B cell (primary cell): ENCODE measurements at regions not wholly inside any gene's neighbourhood (a gene's known extent, or its start where the extent isn't known, plus 50 kb on each side); places are given as distances from the start of the nearest gene placed in this dataset.

Experiments
- ATAC-seq: fragments of 200-7000 bp; cut with Tn5 transposase; one replicate; pipeline ENCODE4 v1.10.0; 2021; ENCODE audit warnings: low read depth, mild to moderate bottlenecking, moderate number of reproducible peaks, moderate library complexity
- CTCF ChIA-PET: fragments of 350-600 bp; sonication (Branson Sonifier 250); formaldehyde crosslinking; loops from one replicate; lab custom pipeline; 2021; ENCODE audit warnings: antibody characterized with exemption, inconsistent platforms; lab: Charles Lee
- POLR2A ChIA-PET: fragments of 350-600 bp; sonication (Branson Sonifier 250); formaldehyde crosslinking; loops from one replicate; lab custom pipeline; 2021; ENCODE audit warnings: antibody characterized with exemption; lab: Charles Lee
- DNase-seq: peaks from one replicate; pipeline ENCODE4 v3.0.0; 2013
- H2AFZ ChIP-seq: 2 replicates; pipeline ENCODE4 v1.6.1; 2012; ENCODE audit warnings: mild to moderate bottlenecking, low read depth, low read length; ENCODE audit not compliant: insufficient read depth, poor library complexity, severe bottlenecking
- H3K27ac ChIP-seq, 2 donors: 1 replicate in 1 of 2; 2 replicates in 1 of 2; pipeline ENCODE4 v1.5.1; 2012 to 2013; ENCODE audit warnings: low read length in 2 of 2, mild to moderate bottlenecking in 2 of 2, moderate library complexity in 1 of 2
- H3K27me3 ChIP-seq, 4 experiments: fragments of 200-600 bp in 1 of 4; sonication (generic) in 1 of 4; replicated peaks in 1 of 4; 1 replicate in 2 of 4; 2 replicates in 2 of 4; pipeline versions ENCODE4 v1.6.1 to v1.7.0; 2013 to 2016; ENCODE audit warnings: low read length in 3 of 4, mild to moderate bottlenecking in 2 of 4, mixed read lengths in 1 of 4, moderate library complexity in 1 of 4; ENCODE audit not compliant: insufficient read depth in 4 of 4, control insufficient read depth in 3 of 4; ENCODE audit errors: control extremely low read depth in 1 of 4
- H3K36me3 ChIP-seq, 2 experiments: replicated peaks in 1 of 2; 1 replicate in 1 of 2; 2 replicates in 1 of 2; pipeline versions ENCODE4 v1.6.1 to v1.7.1; 2013; ENCODE audit warnings: low read length in 1 of 2; ENCODE audit not compliant: insufficient read depth in 2 of 2, control insufficient read depth in 1 of 2; ENCODE audit errors: control extremely low read depth in 1 of 2, extremely low read depth in 1 of 2
- H3K4me1 ChIP-seq, 2 donors: fragments of 200-600 bp in 1 of 2; sonication (generic) in 1 of 2; 1 replicate in 1 of 2; 2 replicates in 1 of 2; pipeline versions ENCODE4 v1.5.1 to v1.6.1; 2013 to 2017; ENCODE audit warnings: low read length in 2 of 2; ENCODE audit not compliant: control insufficient read depth in 2 of 2, insufficient read depth in 2 of 2
- H3K4me2 ChIP-seq: replicated peaks from 2 replicates; pipeline ENCODE3; 2012; ENCODE audit warnings: mild to moderate bottlenecking, low read depth, low read length; ENCODE audit not compliant: poor library complexity, severe bottlenecking
- H3K4me3 ChIP-seq, 5 experiments: fragments of 200-600 bp in 1 of 5; sonication (generic) in 1 of 5; 1 replicate in 3 of 5; 2 replicates in 2 of 5; pipeline versions ENCODE4 v1.5.1 to v1.7.0; 2011 to 2016; ENCODE audit warnings: low read length in 4 of 5, mild to moderate bottlenecking in 4 of 5, low read depth in 2 of 5, control low read depth in 1 of 5, moderate library complexity in 1 of 5; ENCODE audit not compliant: insufficient read depth in 1 of 5; ENCODE audit errors: control extremely low read depth in 1 of 5, extremely low read depth in 1 of 5
- H3K79me2 ChIP-seq: fragments of 200-600 bp; sonication (generic); one replicate; pipeline ENCODE4 v1.6.0; 2016; ENCODE audit warnings: low read length; ENCODE audit not compliant: control insufficient read depth, insufficient read depth
- H3K9ac ChIP-seq: fragments of 200-600 bp; sonication (generic); 2 replicates; pipeline ENCODE4 v1.6.1; 2017; ENCODE audit warnings: mild to moderate bottlenecking, low read length, moderate library complexity
- H3K9me3 ChIP-seq, 3 donors: one replicate each; pipeline versions ENCODE4 v1.6.1 to v1.7.1; 2013; ENCODE audit warnings: low read length in 2 of 3; ENCODE audit not compliant: control insufficient read depth in 2 of 3, insufficient read depth in 1 of 3; ENCODE audit errors: control extremely low read depth in 1 of 3
- H4K20me1 ChIP-seq: 2 replicates; pipeline ENCODE4 v1.6.0; 2012; ENCODE audit warnings: mild to moderate bottlenecking, low read length; ENCODE audit not compliant: insufficient read depth, control insufficient read depth, poor library complexity, severe bottlenecking
- H3K27ac Mint-ChIP-seq: one replicate; pipeline ENCODE4 v1.8.0; 2021; ENCODE audit warnings: mixed read lengths
- H3K27me3 Mint-ChIP-seq: one replicate; pipeline ENCODE4 v1.8.0; 2021; ENCODE audit warnings: mixed read lengths
- H3K4me1 Mint-ChIP-seq: one replicate; pipeline ENCODE4 v1.8.0; 2021; ENCODE audit warnings: mixed read lengths
- H3K4me3 Mint-ChIP-seq: one replicate; pipeline ENCODE4 v1.8.0; 2021; ENCODE audit warnings: mixed read lengths
- H3K9me3 Mint-ChIP-seq: one replicate; pipeline ENCODE4 v1.8.0; 2022; ENCODE audit warnings: mixed read lengths; ENCODE audit not compliant: insufficient read depth
- CTCF ChIP-seq: fragments of 200-600 bp; IDR thresholded peaks from one replicate; pipeline ENCODE4 v1.8.0; 2022; ENCODE audit warnings: antibody characterized with exemption, mild to moderate bottlenecking
- EZH2 ChIP-seq: IDR thresholded peaks from 2 replicates; pipeline ENCODE4 v1.6.1; 2012; ENCODE audit warnings: borderline replicate concordance, low read depth, mild to moderate bottlenecking, moderate library complexity, low read length; ENCODE audit not compliant: insufficient read depth, poor library complexity, severe bottlenecking
- WGBS: methylation state at CpG from one replicate; pipeline ENCODE4 v1.1.5; 2013; ENCODE audit warnings: missing lambda C conversion rate; ENCODE audit not compliant: insufficient coverage; 5-methylcytosine and 5-hydroxymethylcytosine counted together
- intact Hi-C: fragments of 100-400 bp; cut with micrococcal nuclease; formaldehyde crosslinking; loops from one replicate; pipeline ENCODE4 v1.10.0; 2022

DNA sequence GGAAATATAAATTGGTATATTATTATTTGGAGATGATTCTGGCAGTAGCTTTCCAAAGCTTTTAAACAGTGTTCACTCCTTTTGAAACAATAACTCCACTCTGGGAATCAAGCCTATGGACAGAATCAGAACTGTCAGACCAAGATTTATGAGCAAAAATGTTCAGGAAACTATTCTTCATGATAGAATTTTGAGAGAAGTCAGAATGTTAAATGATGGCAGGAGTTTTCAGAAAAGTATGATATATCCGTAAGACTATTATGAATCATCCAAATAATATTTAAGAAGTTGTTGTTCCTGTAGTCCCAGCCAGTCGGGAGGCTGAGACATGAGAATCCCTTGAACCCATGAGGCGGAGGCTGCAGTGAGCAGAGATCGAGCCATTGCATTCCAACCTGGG, 50.5 kb upstream of the ADGRG2 start:
- Mint-ChIP-seq H3K9me3 (no peaks in the 10 kb centered on the region), H3K27ac (no peak overlapping the region), H3K4me1 (no peaks in the 10 kb centered on the region), H3K4me3 (no peak overlapping the region), H3K27me3 (no peaks in the 10 kb centered on the region)
- no peak for TF ChIP-seq EZH2
- TF ChIP-seq CTCF: no peak
- Histone ChIP-seq H3K4me2 (no peak overlapping the region), H3K79me2 (no peaks in the 10 kb centered on the region), H3K27ac (no peak overlapping the region), H3K9me3 (no peaks in the 10 kb centered on the region), H3K4me1 (no peaks in the 10 kb centered on the region), H3K36me3 (no peaks in the 10 kb centered on the region), H3K27me3 (no peaks in the 10 kb centered on the region), H3K9ac (no peak overlapping the region), H3K4me3 (no peak overlapping the region), H4K20me1 (no peaks in the 10 kb centered on the region), H2AFZ (no peak overlapping the region)
- ChIA-PET POLR2A (no interaction called here), CTCF (no interaction called here)
- no peak for ATAC-seq
- no CpG with 5 or more reads among the region's 4 CpGs for WGBS
- intact Hi-C loops: no loop called here
- DNase-seq: no peak

DNA sequence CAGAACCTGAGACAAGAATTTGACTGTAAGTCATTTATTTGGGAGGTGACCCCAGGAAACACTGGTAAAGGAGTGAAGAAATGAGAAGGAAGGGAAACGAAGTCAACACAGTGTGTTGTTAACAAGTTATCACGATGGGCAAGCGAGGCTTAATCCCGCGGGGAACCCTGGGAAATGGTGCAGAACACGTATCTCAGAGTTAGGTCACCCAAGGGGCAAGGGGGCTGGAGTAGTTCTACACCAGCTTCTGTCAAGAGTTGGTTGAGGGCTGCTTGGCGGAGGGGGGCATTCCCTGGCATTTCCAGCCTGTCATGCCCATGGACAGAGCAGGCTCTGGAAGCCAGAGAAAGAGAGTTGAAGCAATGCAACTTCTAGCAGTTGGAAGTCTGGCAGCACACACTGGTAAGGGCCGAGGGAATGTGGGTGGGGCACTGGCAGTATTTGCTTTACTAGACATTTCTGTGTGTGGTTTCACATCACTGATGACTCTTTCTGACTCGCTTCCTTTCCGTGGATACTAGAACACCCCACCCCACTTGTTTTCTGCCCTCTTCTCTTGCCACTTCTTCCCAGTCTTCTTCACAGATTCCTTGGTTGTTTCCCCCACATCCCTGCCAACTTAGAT, 52.2 kb upstream of the ADGRG2 start:
- Histone ChIP-seq H3K4me1 (no peaks in the 10 kb centered on the region), H3K9ac (no peak overlapping the region), H2AFZ (no peak overlapping the region), H4K20me1 (no peaks in the 10 kb centered on the region), H3K79me2 (no peaks in the 10 kb centered on the region), H3K27me3 (no peaks in the 10 kb centered on the region), H3K9me3 (no peaks in the 10 kb centered on the region), H3K27ac (no peak overlapping the region), H3K36me3 (no peaks in the 10 kb centered on the region), H3K4me2 (no peak overlapping the region), H3K4me3 (no peak overlapping the region)
- DNase-seq (no peak), ATAC-seq (no peak)
- Mint-ChIP-seq H3K4me1 (no peaks in the 10 kb centered on the region), H3K27ac (no peak overlapping the region), H3K27me3 (no peaks in the 10 kb centered on the region), H3K9me3 (no peaks in the 10 kb centered on the region), H3K4me3 (no peak overlapping the region)
- intact Hi-C loops: no loop called here
- TF ChIP-seq CTCF (no peak), EZH2 (no peak)
- 88% methylated on average over 7 of the region's 10 CpGs for WGBS
- ChIA-PET CTCF (no interaction called here), POLR2A (no interaction called here)
